NB4 (cell line): ENCODE measurements at regions not wholly inside any gene's neighbourhood (a gene's known extent, or its start where the extent isn't known, plus 50 kb on each side); places are given as distances from the start of the nearest gene placed in this dataset.

Source experiments
- CTCF ChIP-seq: IDR thresholded peaks from one replicate; pipeline ENCODE4 v1.5.1; 2012; ENCODE audit warnings: low read depth, low read length
- MAX ChIP-seq: IDR thresholded peaks from 2 replicates; pipeline ENCODE4 v1.6.1; 2011; ENCODE audit warnings: low read depth, low read length
- MYC ChIP-seq: IDR thresholded peaks from 2 replicates; pipeline ENCODE4 v1.6.1; 2011; ENCODE audit warnings: low read depth, low read length
- POLR2A ChIP-seq: IDR thresholded peaks from 2 replicates; pipeline ENCODE4 v1.6.1; 2011; ENCODE audit warnings: mild to moderate bottlenecking; ENCODE audit not compliant: insufficient read length; ENCODE audit errors: extremely low read depth

- TF ChIP-seq CTCF (no peak), POLR2A (no peak), MYC (no peak), MAX (no peak)
Measured at GRCh38 chr15:36370051-36370730, 209.2 kb upstream of the CDIN1 start.
